Activated naive CD8-positive, alpha-beta T cell treated with anti-CD3 and anti-CD28 coated beads, Interleukin-2, amount 50 U/mL, for 24 hours (primary cell): ENCODE measurements at regions not wholly inside any gene's neighbourhood (a gene's known extent, or its start where the extent isn't known, plus 50 kb on each side); places are given as distances from the start of the nearest gene placed in this dataset.
"Not testable (repeated sequence)": the region's sequence is repeated elsewhere in the genome, so short reads cannot be mapped to it uniquely, and the experiment has no call there.

Experiments used
- ATAC-seq: fragments of 150-1000 bp; cut with Tn5 transposase; one replicate; pipeline ENCODE4 v1.10.0; 2021
- DNase-seq: peaks from one replicate; pipeline ENCODE4 v3.0.0; 2021
- H3K27ac Mint-ChIP-seq: one replicate; pipeline ENCODE4 v1.8.0; 2021; ENCODE audit warnings: mild to moderate bottlenecking, mixed read lengths
- H3K27me3 Mint-ChIP-seq: one replicate; pipeline ENCODE4 v1.8.0; 2021; ENCODE audit warnings: mixed read lengths
- H3K36me3 Mint-ChIP-seq: one replicate; pipeline ENCODE4 v1.8.0; 2021; ENCODE audit warnings: low read depth, mixed read lengths
- H3K4me1 Mint-ChIP-seq: one replicate; pipeline ENCODE4 v1.8.0; 2021; ENCODE audit warnings: mixed read lengths
- H3K4me3 Mint-ChIP-seq: one replicate; pipeline ENCODE4 v1.8.0; 2021; ENCODE audit warnings: mild to moderate bottlenecking, moderate library complexity, mixed read lengths
- H3K9me3 Mint-ChIP-seq: one replicate; pipeline ENCODE4 v1.8.0; 2021; ENCODE audit warnings: mixed read lengths

GRCh38 chr5:38780316-38780715 is 65.5 kb upstream of the OSMR start:
- Mint-ChIP-seq H3K36me3 (no peaks in the 10 kb centered on the region), H3K4me1 (no peaks in the 10 kb centered on the region), H3K27me3 (peaks cover 8% of the 10 kb centered on the region), H3K4me3 (no peak overlapping the region), H3K27ac (no peak overlapping the region), H3K9me3 (no peaks in the 10 kb centered on the region)
- ATAC-seq (no peak), DNase-seq (no peak)

GRCh38 chr5:38780945-38781344 is 64.9 kb upstream of the OSMR start:
- DNase-seq, result no peak
- Mint-ChIP-seq H3K27me3 (peaks cover 8% of the 10 kb centered on the region), H3K27ac (no peak overlapping the region), H3K4me3 (no peak overlapping the region), H3K9me3 (peaks cover 4% of the 10 kb centered on the region), H3K36me3 (no peaks in the 10 kb centered on the region), H3K4me1 (no peaks in the 10 kb centered on the region)
- no peak for ATAC-seq

GRCh38 chr5:38782180-38782835 is 63.5 kb upstream of the OSMR start:
- Mint-ChIP-seq H3K27me3 (peaks cover 8% of the 10 kb centered on the region), H3K4me1 (no peaks in the 10 kb centered on the region), H3K4me3 (no peak overlapping the region), H3K36me3 (no peaks in the 10 kb centered on the region), H3K27ac (no peak overlapping the region), H3K9me3 (peaks cover 6% of the 10 kb centered on the region)
- ATAC-seq (no peak), DNase-seq (no peak)

- Mint-ChIP-seq H3K27me3 (peaks cover 11% of the 10 kb centered on the region), H3K27ac (no peak overlapping the region), H3K9me3 (peaks cover 10% of the 10 kb centered on the region), H3K36me3 (no peaks in the 10 kb centered on the region), H3K4me3 (no peak overlapping the region), H3K4me1 (no peaks in the 10 kb centered on the region)
- ATAC-seq (no peak), DNase-seq (no peak)
Observed at GRCh38 chr5:38783011-38783561, 62.7 kb upstream of the OSMR start.

GRCh38 chr5:38789134-38789533 is 56.7 kb upstream of the OSMR start:
- Mint-ChIP-seq H3K36me3 (no peaks in the 10 kb centered on the region), H3K9me3 (peaks cover 10% of the 10 kb centered on the region), H3K4me1 (no peaks in the 10 kb centered on the region), H3K4me3 (no peak overlapping the region), H3K27me3 (peaks cover 10% of the 10 kb centered on the region), H3K27ac (no peak overlapping the region)
- DNase-seq (no peak), ATAC-seq (no peak)

- Mint-ChIP-seq H3K4me3 (no peak overlapping the region), H3K4me1 (no peaks in the 10 kb centered on the region), H3K36me3 (no peaks in the 10 kb centered on the region), H3K9me3 (peaks cover 10% of the 10 kb centered on the region), H3K27me3 (peaks cover 10% of the 10 kb centered on the region), H3K27ac (no peak overlapping the region)
- DNase-seq, result no peak
- ATAC-seq, result no peak
Observed at GRCh38 chr5:38789777-38790176, 56.0 kb upstream of the OSMR start.

- no peaks in the 10 kb centered on the region for H3K4me1 Mint-ChIP-seq
- H3K27ac Mint-ChIP-seq, result no peak overlapping the region
- peaks cover 10% of the 10 kb centered on the region for H3K9me3 Mint-ChIP-seq
- no peak overlapping the region for H3K4me3 Mint-ChIP-seq
- H3K27me3 Mint-ChIP-seq, result peaks cover 13% of the 10 kb centered on the region
- no peaks in the 10 kb centered on the region for H3K36me3 Mint-ChIP-seq
- DNase-seq, result no peak
- no peak for ATAC-seq
Observed at GRCh38 chr5:38790268-38790667, 55.5 kb upstream of the OSMR start.

GRCh38 chr5:38790891-38791290 is 54.9 kb upstream of the OSMR start:
- no peak for DNase-seq
- H3K27ac Mint-ChIP-seq, result no peak overlapping the region
- no peak for ATAC-seq
- no peaks in the 10 kb centered on the region for H3K36me3 Mint-ChIP-seq
- no peak overlapping the region for H3K4me3 Mint-ChIP-seq
- peaks cover 15% of the 10 kb centered on the region for H3K27me3 Mint-ChIP-seq
- H3K4me1 Mint-ChIP-seq, result no peaks in the 10 kb centered on the region
- H3K9me3 Mint-ChIP-seq, result peaks cover 7% of the 10 kb centered on the region

GRCh38 chr5:38793099-38793498 is 52.7 kb upstream of the OSMR start:
- Mint-ChIP-seq H3K36me3 (no peaks in the 10 kb centered on the region), H3K27ac (no peak overlapping the region), H3K4me3 (no peak overlapping the region), H3K4me1 (peaks cover 4% of the 10 kb centered on the region), H3K27me3 (peaks cover 14% of the 10 kb centered on the region), H3K9me3 (no peaks in the 10 kb centered on the region)
- ATAC-seq (no peak), DNase-seq (no peak)

- ATAC-seq, result peak; percentile 38
- not testable (repeated sequence) for DNase-seq, H3K4me3 Mint-ChIP-seq, H3K27ac Mint-ChIP-seq, H3K9me3 Mint-ChIP-seq, H3K36me3 Mint-ChIP-seq, H3K4me1 Mint-ChIP-seq
- peaks cover 20% of the 10 kb centered on the region for H3K27me3 Mint-ChIP-seq
Observed at GRCh38 chr5:38794037-38794436, 51.8 kb upstream of the OSMR start.

GRCh38 chr5:38794986-38795385 is 50.8 kb upstream of the OSMR start:
- DNase-seq (no peak), ATAC-seq (no peak)
- no peak overlapping the region for H3K4me3 Mint-ChIP-seq

GRCh38 chr5:38795986-38796741 is 49.6 kb upstream of the OSMR start:
- Mint-ChIP-seq H3K36me3 (no peaks in the 10 kb centered on the region), H3K27me3 (peaks cover 25% of the 10 kb centered on the region), H3K4me1 (peaks cover 4% of the 10 kb centered on the region), H3K4me3 (no peak overlapping the region), H3K27ac (no peak overlapping the region), H3K9me3 (no peaks in the 10 kb centered on the region)
- DNase-seq (no peak), ATAC-seq (peak; percentile 62)

More at GRCh38 chr5:38794986-38795385, 50.8 kb upstream of the OSMR start:
- Mint-ChIP-seq H3K9me3 (no peaks in the 10 kb centered on the region), H3K27ac (no peak overlapping the region), H3K36me3 (no peaks in the 10 kb centered on the region), H3K4me1 (peaks cover 4% of the 10 kb centered on the region), H3K27me3 (peaks cover 23% of the 10 kb centered on the region)
